ENCODE measurements at regions not wholly inside any gene's neighbourhood (a gene's known extent, or its start where the extent isn't known, plus 50 kb on each side); places are given as distances from the start of the nearest gene placed in this dataset.

- no peak overlapping the region for H3K27ac ChIP-seq
- ChIA-PET CTCF (interaction anchor here (0.9 kb wide), 1 partner anchor 32 kb away, joined by 3 read pairs; no protein-coding TSS in a partner anchor), POLR2A (ENCODE audit: low non-redundant PET) (no interaction called here)
- DNase-seq (ENCODE audit: low spot score): no peak
- no peak for TF ChIP-seq CTCF (conservative IDR thresholded peaks at IDR 0.05; ENCODE audit: low read depth)
These were observed 108.4 kb upstream of the OLIG3 start for GRCh38 chr6:137602313-137603197.

- DNase-seq (ENCODE audit: low spot score): no peak
- no peak overlapping the region for H3K27ac ChIP-seq
- no peak for TF ChIP-seq CTCF (conservative IDR thresholded peaks at IDR 0.05; ENCODE audit: low read depth)
- POLR2A ChIA-PET (ENCODE audit: low non-redundant PET): no interaction called here
- CTCF ChIA-PET: no interaction called here
These were observed 116.5 kb upstream of the OLIG3 start for GRCh38 chr6:137610702-137611101.

GRCh38 chr6:137623293-137623692, 129.1 kb upstream of the OLIG3 start:
- H3K27ac ChIP-seq: no peak overlapping the region
- DNase-seq (ENCODE audit: low spot score): no peak
- no peak for TF ChIP-seq CTCF (conservative IDR thresholded peaks at IDR 0.05; ENCODE audit: low read depth)
- POLR2A ChIA-PET (ENCODE audit: low non-redundant PET): no interaction called here
- CTCF ChIA-PET: no interaction called here

- DNase-seq (ENCODE audit: low spot score): no peak
- no peak overlapping the region for H3K27ac ChIP-seq
- CTCF ChIA-PET: interaction anchor here (0.6 to 0.7 kb wide), 3 partner anchors 204 to 425 kb away, joined by 4 to 13 read pairs (median 7); no protein-coding TSS in a partner anchor
- TF ChIP-seq CTCF (conservative IDR thresholded peaks at IDR 0.05; ENCODE audit: low read depth): no peak
- POLR2A ChIA-PET (ENCODE audit: low non-redundant PET): no interaction called here
These were observed 131.0 kb upstream of the OLIG3 start for GRCh38 chr6:137625100-137625661.

- TF ChIP-seq CTCF (conservative IDR thresholded peaks at IDR 0.05; ENCODE audit: low read depth): 0 out of 2 replicates have a peak, but pooled peaks have one; percentile 13
- H3K27ac ChIP-seq: no peak overlapping the region
- DNase-seq (ENCODE audit: low spot score): peak; percentile 4
- CTCF ChIA-PET: interaction anchor here (0.7 kb wide), 1 partner anchor 291 kb away, joined by 4 read pairs; no protein-coding TSS in a partner anchor
- POLR2A ChIA-PET (ENCODE audit: low non-redundant PET): no interaction called here
These were observed 131.6 kb upstream of the OLIG3 start for GRCh38 chr6:137625808-137626207.

GRCh38 chr6:137630666-137631065, 136.5 kb upstream of the OLIG3 start:
- H3K27ac ChIP-seq: no peak overlapping the region
- POLR2A ChIA-PET (ENCODE audit: low non-redundant PET): no interaction called here
- no peak for DNase-seq (ENCODE audit: low spot score)
- CTCF ChIA-PET: interaction anchor here (0.8 to 0.9 kb wide), 2 partner anchors 31 to 554 kb away, joined by 3 to 5 read pairs; no protein-coding TSS in a partner anchor
- TF ChIP-seq CTCF (conservative IDR thresholded peaks at IDR 0.05; ENCODE audit: low read depth): no peak

Measured in RWPE1 (cell line).